OCI-LY3 (cell line): ENCODE measurements at regions not wholly inside any gene's neighbourhood (a gene's known extent, or its start where the extent isn't known, plus 50 kb on each side); places are given as distances from the start of the nearest gene placed in this dataset.

Experiments used
- EZH2phosphoT487 ChIP-seq: fragments of 200-600 bp; shearing (Covaris generic); IDR thresholded peaks from 2 replicates; pipeline ENCODE4 v1.6.1; 2018; ENCODE audit warnings: antibody characterized with exemption, mixed run types, low read depth
- TF ChIP-seq, protein P1 (sequence below): fragments of 200-600, 300-600 bp; sonication (generic); IDR thresholded peaks from 2 replicates; pipeline ENCODE4 v1.5.1; 2014; ENCODE audit warnings: antibody characterized with exemption, low read length, low read depth

DNA sequence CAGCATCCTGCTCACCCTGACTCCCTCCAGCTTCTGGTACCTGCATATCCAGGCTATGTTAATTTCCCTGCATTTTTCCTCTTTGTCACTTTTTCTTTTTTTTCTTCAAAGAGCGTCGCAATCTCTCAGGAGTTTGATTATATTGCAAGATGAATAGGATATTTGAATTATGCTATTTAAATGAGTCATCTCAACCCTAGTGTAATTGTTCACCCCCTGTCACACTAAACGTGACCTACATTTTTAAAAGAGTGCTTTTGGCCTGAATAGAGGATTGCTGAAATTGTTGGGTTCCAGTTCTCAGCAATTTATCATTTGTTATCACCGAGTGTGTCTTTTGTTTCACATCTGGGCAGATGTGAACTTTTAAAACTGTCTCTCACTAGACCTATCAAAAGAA lies 294.7 kb downstream of the SOX2 start:
- TF ChIP-seq, protein P1, sequence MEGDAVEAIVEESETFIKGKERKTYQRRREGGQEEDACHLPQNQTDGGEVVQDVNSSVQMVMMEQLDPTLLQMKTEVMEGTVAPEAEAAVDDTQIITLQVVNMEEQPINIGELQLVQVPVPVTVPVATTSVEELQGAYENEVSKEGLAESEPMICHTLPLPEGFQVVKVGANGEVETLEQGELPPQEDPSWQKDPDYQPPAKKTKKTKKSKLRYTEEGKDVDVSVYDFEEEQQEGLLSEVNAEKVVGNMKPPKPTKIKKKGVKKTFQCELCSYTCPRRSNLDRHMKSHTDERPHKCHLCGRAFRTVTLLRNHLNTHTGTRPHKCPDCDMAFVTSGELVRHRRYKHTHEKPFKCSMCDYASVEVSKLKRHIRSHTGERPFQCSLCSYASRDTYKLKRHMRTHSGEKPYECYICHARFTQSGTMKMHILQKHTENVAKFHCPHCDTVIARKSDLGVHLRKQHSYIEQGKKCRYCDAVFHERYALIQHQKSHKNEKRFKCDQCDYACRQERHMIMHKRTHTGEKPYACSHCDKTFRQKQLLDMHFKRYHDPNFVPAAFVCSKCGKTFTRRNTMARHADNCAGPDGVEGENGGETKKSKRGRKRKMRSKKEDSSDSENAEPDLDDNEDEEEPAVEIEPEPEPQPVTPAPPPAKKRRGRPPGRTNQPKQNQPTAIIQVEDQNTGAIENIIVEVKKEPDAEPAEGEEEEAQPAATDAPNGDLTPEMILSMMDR = no peak
- TF ChIP-seq EZH2phosphoT487 = no peak
